IMR-90 (cell line): ENCODE measurements at regions not wholly inside any gene's neighbourhood (a gene's known extent, or its start where the extent isn't known, plus 50 kb on each side); places are given as distances from the start of the nearest gene placed in this dataset.

Source experiments
- ATAC-seq: fragments of 200-7000 bp; cut with Tn5 transposase; 2 replicates; pipeline ENCODE4 v1.9.1; 2020; ENCODE audit warnings: low read depth, mild to moderate bottlenecking, moderate library complexity
- BruUV-seq: library from RNA; stranded (reverse); fragments of 400-500 nt; replicated peaks from 2 replicates; lab custom pipeline; 2021; lab: Mats Ljungman, UMichigan
- CTCF ChIA-PET: fragments of 300-600 bp; formaldehyde crosslinking; extraction: SDS; loops from one replicate; lab custom pipeline; 2021; ENCODE audit warnings: antibody characterized with exemption; lab: Yijun Ruan, JAX
- POLR2A ChIA-PET: fragments of 300-600 bp; sonication (Branson Sonifier 250); formaldehyde crosslinking; loops from one replicate; lab custom pipeline; 2022; ENCODE audit warnings: antibody characterized with exemption; ENCODE audit not compliant: unreplicated experiment; lab: Charles Lee
- DNase-seq: peaks from one replicate; pipeline ENCODE4 v3.0.0; 2013
- H2AFZ ChIP-seq: replicated peaks from 2 replicates; pipeline ENCODE3; 2013; ENCODE audit warnings: low read length, mild to moderate bottlenecking; ENCODE audit not compliant: poor library complexity
- H2AK5ac ChIP-seq: 2 replicates; pipeline ENCODE4 v1.6.1; 2013; ENCODE audit warnings: low read depth, low read length, inconsistent platforms
- H2AK9ac ChIP-seq: replicated peaks from 2 replicates; pipeline ENCODE3; 2013; ENCODE audit warnings: mild to moderate bottlenecking, low read depth, low read length, moderate library complexity; ENCODE audit not compliant: poor library complexity
- H2BK120ac ChIP-seq: 2 replicates; pipeline ENCODE4 v1.6.1; 2013; ENCODE audit warnings: low read depth, low read length, inconsistent platforms
- H2BK15ac ChIP-seq: 3 replicates; pipeline ENCODE4 v1.6.1; 2013; ENCODE audit warnings: low read depth, low read length, inconsistent platforms
- H2BK20ac ChIP-seq: 2 replicates; pipeline ENCODE4 v1.6.1; 2013; ENCODE audit warnings: low read depth, mild to moderate bottlenecking, inconsistent platforms, low read length, moderate library complexity
- H2BK5ac ChIP-seq: 2 replicates; pipeline ENCODE4 v1.6.1; 2013; ENCODE audit warnings: mild to moderate bottlenecking, low read depth, low read length, inconsistent platforms; ENCODE audit not compliant: poor library complexity, severe bottlenecking
- H3K14ac ChIP-seq: replicated peaks from 2 replicates; pipeline ENCODE4 v1.6.1; 2013; ENCODE audit warnings: low read depth, low read length, inconsistent platforms
- H3K18ac ChIP-seq: 2 replicates; pipeline ENCODE4 v1.6.1; 2013; ENCODE audit warnings: low read depth, low read length, control low read depth
- H3K23ac ChIP-seq: 2 replicates; pipeline ENCODE4 v1.6.1; 2013; ENCODE audit warnings: low read depth, low read length, inconsistent platforms
- H3K27ac ChIP-seq: 2 replicates; pipeline ENCODE4 v1.5.1; 2013; ENCODE audit warnings: mild to moderate bottlenecking, control low read depth, low read length; ENCODE audit not compliant: insufficient read depth
- H3K27me3 ChIP-seq: 2 replicates; pipeline ENCODE4 v1.6.1; 2013; ENCODE audit warnings: low read length; ENCODE audit not compliant: control insufficient read depth, insufficient read depth
- H3K36me3 ChIP-seq: 2 replicates; pipeline ENCODE4 v1.6.1; 2013; ENCODE audit warnings: low read length, mixed read lengths; ENCODE audit not compliant: control insufficient read depth, insufficient read depth
- H3K4ac ChIP-seq: 2 replicates; pipeline ENCODE4 v1.6.1; 2013; ENCODE audit warnings: low read depth, low read length, inconsistent platforms
- H3K4me1 ChIP-seq: 2 replicates; pipeline ENCODE4 v1.6.1; 2013; ENCODE audit warnings: low read length, mixed read lengths; ENCODE audit not compliant: control insufficient read depth, insufficient read depth
- H3K4me2 ChIP-seq: 2 replicates; pipeline ENCODE4 v1.6.1; 2013; ENCODE audit warnings: low read depth, mild to moderate bottlenecking, control low read depth, low read length, moderate library complexity
- H3K4me3 ChIP-seq: 2 replicates; pipeline ENCODE4 v1.5.1; 2013; ENCODE audit warnings: low read depth, mild to moderate bottlenecking, control low read depth, low read length, moderate library complexity; ENCODE audit not compliant: insufficient read depth
- H3K56ac ChIP-seq: 2 replicates; pipeline ENCODE4 v1.6.1; 2013; ENCODE audit warnings: low read length, inconsistent platforms; ENCODE audit not compliant: insufficient read depth; ENCODE audit errors: extremely low read depth
- H3K79me1 ChIP-seq, 2 experiments: 2 replicates each; pipeline ENCODE4 v1.6.1; 2013; ENCODE audit warnings: low read length in 2 of 2, inconsistent platforms in 1 of 2, low read depth in 1 of 2
- H3K9ac ChIP-seq: 2 replicates; pipeline ENCODE4 v1.6.1; 2013; ENCODE audit warnings: low read depth, low read length, control low read depth
- H3K9me1 ChIP-seq: 2 replicates; pipeline ENCODE4 v1.6.1; 2013; ENCODE audit warnings: low read length, inconsistent platforms; ENCODE audit not compliant: insufficient read depth
- H3K9me3 ChIP-seq: 2 replicates; pipeline ENCODE4 v1.6.1; 2013; ENCODE audit warnings: low read length; ENCODE audit not compliant: control insufficient read depth, insufficient read depth
- H4K20me1 ChIP-seq: 2 replicates; pipeline ENCODE4 v1.6.1; 2013; ENCODE audit warnings: low read length, inconsistent platforms; ENCODE audit not compliant: insufficient read depth
- H4K5ac ChIP-seq: 2 replicates; pipeline ENCODE4 v1.6.1; 2013; ENCODE audit warnings: mild to moderate bottlenecking, low read depth, low read length, control low read depth
- H4K8ac ChIP-seq, 2 experiments: 2 replicates each; pipeline ENCODE4 v1.6.1; 2013; ENCODE audit warnings: low read depth in 2 of 2, low read length in 2 of 2, control low read depth in 1 of 2, inconsistent platforms in 1 of 2
- H4K91ac ChIP-seq: 2 replicates; pipeline ENCODE4 v1.6.1; 2013; ENCODE audit warnings: low read depth, low read length, inconsistent platforms; ENCODE audit not compliant: insufficient read depth
- BHLHE40 ChIP-seq: fragments of 150-350 bp; IDR thresholded peaks from 2 replicates; pipeline ENCODE4 v1.6.1; 2016; ENCODE audit warnings: mild to moderate bottlenecking, low read depth, low read length
- CEBPB ChIP-seq: IDR thresholded peaks from 2 replicates; pipeline ENCODE4 v1.6.1; 2012; ENCODE audit warnings: low read depth, low read length, improper control_type of control experiment
- POLR2A ChIP-seq: IDR thresholded peaks from 2 replicates; pipeline ENCODE4 v1.6.1; 2012; ENCODE audit warnings: mild to moderate bottlenecking, low read depth, low read length
- RAD21 ChIP-seq: IDR thresholded peaks from 2 replicates; pipeline ENCODE4 v1.6.1; 2012; ENCODE audit warnings: low read length, improper control_type of control experiment
- SMC3 ChIP-seq: fragments of 150-350 bp; IDR thresholded peaks from 2 replicates; pipeline ENCODE4 v1.6.1; 2016; ENCODE audit warnings: low read depth, mild to moderate bottlenecking, antibody characterized with exemption, low read length, moderate library complexity
- WGBS, 2 experiments: methylation state at CpG; one replicate each; pipeline versions ENCODE4 v1.1.5 to v1.1.7; 2013; ENCODE audit warnings: missing lambda C conversion rate in 2 of 2; ENCODE audit not compliant: insufficient read length in 1 of 2; ENCODE audit errors: extremely low coverage in 2 of 2; 5-methylcytosine and 5-hydroxymethylcytosine counted together
- dilution Hi-C: fragments of 300-500 bp; cut with HindIII; formaldehyde crosslinking; loops from one replicate; pipeline ENCODE4 v1.14.3; 2018; ENCODE audit warnings: low sequenced_read_pairs; ENCODE audit not compliant: unreplicated experiment
- in situ Hi-C: fragments of 300-500 bp; cut with MboI; formaldehyde crosslinking; loops from 3 replicates; pipeline ENCODE4 v1.14.3; 2019; ENCODE audit warnings: low sequenced_read_pairs, inconsistent platforms, mixed read lengths
- intact Hi-C: fragments of 100-400 bp; cut with micrococcal nuclease; formaldehyde crosslinking; loops from 2 replicates; pipeline ENCODE4 v1.10.0; 2022
- TF ChIP-seq, protein P1 (sequence below): conservative IDR thresholded peaks from 2 replicates; pipeline ENCODE4 v1.5.1; 2012; ENCODE audit warnings: mild to moderate bottlenecking, low read depth, low read length, improper control_type of control experiment

DNA sequence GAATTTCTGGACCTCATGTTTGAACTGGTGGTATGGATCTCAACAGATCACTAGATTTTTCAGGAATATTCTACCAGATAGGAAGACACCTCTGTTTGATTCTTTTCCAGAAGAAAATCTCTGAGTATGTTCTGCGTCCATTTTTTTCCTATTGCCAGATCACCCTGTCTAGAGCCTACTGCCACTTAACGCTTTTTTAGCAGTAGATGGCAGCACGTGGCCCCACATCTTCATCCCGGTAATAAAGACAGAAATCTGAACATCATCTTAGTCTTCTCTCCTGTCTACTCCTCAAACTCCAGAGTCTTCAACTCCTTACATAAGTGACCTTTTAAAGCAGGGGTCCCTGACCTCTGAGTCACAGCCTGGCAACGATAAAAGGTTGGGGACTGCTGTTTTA, 184.7 kb downstream of the TMA16 start:
- no peak overlapping the region for H4K5ac ChIP-seq
- peak; percentile 75; the same call in 1 of the 2 replicates for ATAC-seq
- WGBS, 2 experiments: 59% methylated on average over 4 of the region's 5 CpGs; no CpG with 5 or more reads in 1 of the 2 experiments

More for the DNA sequence above, 184.7 kb downstream of the TMA16 start:
- DNase-seq: peak; percentile 48
- intact Hi-C loops: loop anchor here (1.0 kb wide), 1 partner anchor 76 kb away; no protein-coding TSS in a partner anchor
- Histone ChIP-seq H4K8ac (no peak overlapping the region), H2BK20ac (no peak overlapping the region), H4K91ac (no peak overlapping the region), H2BK15ac (no peak overlapping the region), H3K79me1 (no peaks in the 10 kb centered on the region), H2AK9ac (no peak overlapping the region), H3K4me1 (no peaks in the 10 kb centered on the region), H3K56ac (no peak overlapping the region), H2BK120ac (no peak overlapping the region), H3K9me1 (no peaks in the 10 kb centered on the region), H2BK5ac (no peak overlapping the region), H3K36me3 (no peaks in the 10 kb centered on the region), H2AFZ (no peak overlapping the region), H3K9me3 (no peaks in the 10 kb centered on the region), H3K9ac (no peak overlapping the region), H3K4me2 (no peak overlapping the region), H3K27me3 (no peaks in the 10 kb centered on the region), H3K18ac (no peak overlapping the region), H3K4me3 (no peak overlapping the region), H4K20me1 (no peaks in the 10 kb centered on the region), H2AK5ac (no peak overlapping the region), H3K4ac (no peak overlapping the region), H3K23ac (no peak overlapping the region), H3K27ac (no peak overlapping the region), H3K14ac (no peak overlapping the region)
- in situ Hi-C loops: no loop called here
- no TSS peak for BruUV-seq
- ChIA-PET POLR2A (no interaction called here), CTCF (interaction anchor here (0.7 kb wide), 1 partner anchor 514 kb away, joined by 3 read pairs; no protein-coding TSS in a partner anchor)
- TF ChIP-seq BHLHE40 (no peak), POLR2A (no peak), RAD21 (peak; percentile 65), SMC3 (peak; percentile 58), CEBPB (no peak)
- TF ChIP-seq, protein P1, sequence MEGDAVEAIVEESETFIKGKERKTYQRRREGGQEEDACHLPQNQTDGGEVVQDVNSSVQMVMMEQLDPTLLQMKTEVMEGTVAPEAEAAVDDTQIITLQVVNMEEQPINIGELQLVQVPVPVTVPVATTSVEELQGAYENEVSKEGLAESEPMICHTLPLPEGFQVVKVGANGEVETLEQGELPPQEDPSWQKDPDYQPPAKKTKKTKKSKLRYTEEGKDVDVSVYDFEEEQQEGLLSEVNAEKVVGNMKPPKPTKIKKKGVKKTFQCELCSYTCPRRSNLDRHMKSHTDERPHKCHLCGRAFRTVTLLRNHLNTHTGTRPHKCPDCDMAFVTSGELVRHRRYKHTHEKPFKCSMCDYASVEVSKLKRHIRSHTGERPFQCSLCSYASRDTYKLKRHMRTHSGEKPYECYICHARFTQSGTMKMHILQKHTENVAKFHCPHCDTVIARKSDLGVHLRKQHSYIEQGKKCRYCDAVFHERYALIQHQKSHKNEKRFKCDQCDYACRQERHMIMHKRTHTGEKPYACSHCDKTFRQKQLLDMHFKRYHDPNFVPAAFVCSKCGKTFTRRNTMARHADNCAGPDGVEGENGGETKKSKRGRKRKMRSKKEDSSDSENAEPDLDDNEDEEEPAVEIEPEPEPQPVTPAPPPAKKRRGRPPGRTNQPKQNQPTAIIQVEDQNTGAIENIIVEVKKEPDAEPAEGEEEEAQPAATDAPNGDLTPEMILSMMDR: peak; percentile 55
- dilution Hi-C loops: no loop called here
